Thoracic aorta (tissue), 2 donors: ENCODE measurements at regions not wholly inside any gene's neighbourhood (a gene's known extent, or its start where the extent isn't known, plus 50 kb on each side); places are given as distances from the start of the nearest gene placed in this dataset.

ENCODE experiments used
- ATAC-seq: fragments of 150-250 bp; one replicate; pipeline ENCODE4 v1.8.0; 2017; ENCODE audit warnings: low read depth; ENCODE audit not compliant: insufficient number of reproducible peaks, low FRiP score
- DNase-seq: peaks from one replicate; pipeline ENCODE4 v3.0.0-alpha.2; 2020; ENCODE audit warnings: low spot score
- H3K27ac ChIP-seq, 2 donors: fragments of 200-600 bp; sonication (generic); 1 replicate in 1 of 2; 2 replicates in 1 of 2; pipeline ENCODE4 v1.5.1; 2016; ENCODE audit warnings: mild to moderate bottlenecking in 2 of 2, moderate library complexity in 2 of 2
- H3K27me3 ChIP-seq: fragments of 200-600 bp; sonication (generic); replicated peaks from 2 replicates; pipeline ENCODE4 v1.6.0; 2016; ENCODE audit warnings: mild to moderate bottlenecking; ENCODE audit not compliant: insufficient read depth
- H3K36me3 ChIP-seq: fragments of 200-600 bp; sonication (generic); one replicate; pipeline ENCODE4 v1.5.1; 2016
- H3K4me1 ChIP-seq, 2 donors: fragments of 200-600 bp; sonication (generic); 1 replicate in 1 of 2; 2 replicates in 1 of 2; pipeline versions ENCODE4 v1.5.1 to v1.6.0; 2016; ENCODE audit warnings: low read depth in 2 of 2, mild to moderate bottlenecking in 1 of 2; ENCODE audit not compliant: control insufficient read depth in 1 of 2
- H3K4me3 ChIP-seq: fragments of 200-600 bp; sonication (generic); 2 replicates; pipeline ENCODE4 v1.5.1; 2016; ENCODE audit warnings: mild to moderate bottlenecking
- H3K9me3 ChIP-seq: fragments of 200-600 bp; sonication (generic); 2 replicates; pipeline ENCODE4 v1.5.1; 2016
- TF ChIP-seq, protein P1 (sequence below): fragments of 200-600 bp; sonication (generic); IDR thresholded peaks from one replicate; pipeline ENCODE4 v1.5.1; 2019; ENCODE audit warnings: antibody characterized with exemption

DNA sequence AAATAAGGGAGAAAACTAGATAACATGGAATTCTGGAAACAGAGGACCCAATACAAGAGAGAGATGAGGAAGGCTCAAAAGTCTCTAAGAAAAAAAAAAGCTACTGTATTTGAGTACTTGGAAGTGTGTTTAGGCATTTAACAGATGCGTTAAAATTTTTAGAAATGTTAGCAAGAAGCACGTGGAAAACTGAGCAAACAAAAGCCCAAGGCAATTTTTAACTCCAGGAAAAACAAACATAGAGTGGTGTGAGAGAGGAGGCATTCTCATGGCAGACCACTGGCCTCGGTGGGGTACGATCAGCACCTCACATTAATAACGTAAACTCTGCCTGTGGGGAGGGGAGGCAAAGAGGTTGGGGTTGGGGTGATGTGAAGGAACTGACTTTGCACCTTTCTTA lies 321.4 kb downstream of the GADD45G start:
- peaks cover 2 to 23% of the 10 kb centered on the region in 2 donors for H3K4me1 ChIP-seq
- no peaks in the 10 kb centered on the region for H3K9me3 ChIP-seq
- H3K27me3 ChIP-seq = no peaks in the 10 kb centered on the region
- DNase-seq (no peak), ATAC-seq (no peak)
- no peak overlapping the region for H3K4me3 ChIP-seq
- H3K27ac ChIP-seq = no peak overlapping the region
- TF ChIP-seq, protein P1, sequence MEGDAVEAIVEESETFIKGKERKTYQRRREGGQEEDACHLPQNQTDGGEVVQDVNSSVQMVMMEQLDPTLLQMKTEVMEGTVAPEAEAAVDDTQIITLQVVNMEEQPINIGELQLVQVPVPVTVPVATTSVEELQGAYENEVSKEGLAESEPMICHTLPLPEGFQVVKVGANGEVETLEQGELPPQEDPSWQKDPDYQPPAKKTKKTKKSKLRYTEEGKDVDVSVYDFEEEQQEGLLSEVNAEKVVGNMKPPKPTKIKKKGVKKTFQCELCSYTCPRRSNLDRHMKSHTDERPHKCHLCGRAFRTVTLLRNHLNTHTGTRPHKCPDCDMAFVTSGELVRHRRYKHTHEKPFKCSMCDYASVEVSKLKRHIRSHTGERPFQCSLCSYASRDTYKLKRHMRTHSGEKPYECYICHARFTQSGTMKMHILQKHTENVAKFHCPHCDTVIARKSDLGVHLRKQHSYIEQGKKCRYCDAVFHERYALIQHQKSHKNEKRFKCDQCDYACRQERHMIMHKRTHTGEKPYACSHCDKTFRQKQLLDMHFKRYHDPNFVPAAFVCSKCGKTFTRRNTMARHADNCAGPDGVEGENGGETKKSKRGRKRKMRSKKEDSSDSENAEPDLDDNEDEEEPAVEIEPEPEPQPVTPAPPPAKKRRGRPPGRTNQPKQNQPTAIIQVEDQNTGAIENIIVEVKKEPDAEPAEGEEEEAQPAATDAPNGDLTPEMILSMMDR = no peak
- H3K36me3 ChIP-seq = no peaks in the 10 kb centered on the region

DNA sequence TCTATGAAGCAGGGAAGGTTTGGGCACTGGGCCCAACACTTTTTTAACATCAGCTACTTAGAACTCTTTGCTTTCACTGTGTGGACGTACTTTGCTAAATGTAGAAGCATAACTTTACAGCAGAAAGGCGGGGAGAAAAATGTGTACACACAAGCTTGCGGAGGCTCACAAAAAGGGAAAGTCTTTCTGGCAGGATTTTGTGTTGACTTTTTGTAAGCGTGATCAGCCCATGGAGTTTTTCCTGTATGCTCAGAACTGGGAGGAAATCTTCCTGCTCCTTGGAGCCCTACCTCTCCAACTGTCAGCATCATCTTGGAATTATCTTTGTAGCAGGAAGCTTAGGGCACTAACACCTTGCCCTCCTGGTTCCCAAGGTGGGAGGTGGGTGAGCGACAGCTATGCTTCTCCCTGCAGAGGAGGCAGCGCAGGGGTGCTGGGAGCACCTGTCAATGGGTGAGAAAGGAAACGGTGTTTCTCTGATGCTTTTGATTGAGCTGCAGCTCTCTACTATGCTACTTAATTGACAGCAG lies 321.9 kb downstream of the GADD45G start:
- ATAC-seq (no peak), DNase-seq (no peak)
- H3K4me1 ChIP-seq = peaks cover 2 to 23% of the 10 kb centered on the region in 2 donors
- H3K27me3 ChIP-seq = no peaks in the 10 kb centered on the region
- TF ChIP-seq, protein P1 = no peak
- H3K36me3 ChIP-seq = no peaks in the 10 kb centered on the region
- H3K9me3 ChIP-seq = no peaks in the 10 kb centered on the region
- H3K4me3 ChIP-seq = no peak overlapping the region
- no peak overlapping the region for H3K27ac ChIP-seq

DNA sequence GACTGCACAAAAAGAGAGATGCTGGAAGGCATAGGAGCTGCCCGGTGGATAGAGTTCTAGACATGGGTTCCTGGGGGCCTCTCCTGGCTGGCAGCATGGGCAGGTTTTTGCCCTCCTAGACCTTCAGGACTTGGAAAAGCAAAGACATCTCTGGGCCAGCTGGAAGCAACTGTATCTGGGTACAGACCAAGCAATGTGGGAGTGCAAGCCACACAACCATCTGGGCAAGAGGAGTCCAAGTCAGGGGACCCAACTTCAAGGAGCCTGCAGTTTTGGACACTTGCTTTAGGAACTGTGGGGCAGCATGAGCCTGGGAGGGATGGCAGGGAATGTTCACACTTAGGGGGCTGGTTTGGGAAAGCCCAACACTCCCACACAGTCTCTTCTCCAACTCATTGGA lies 323.3 kb downstream of the GADD45G start:
- DNase-seq (no peak), ATAC-seq (no peak)
- Histone ChIP-seq H3K9me3 (no peaks in the 10 kb centered on the region), H3K4me3 (no peak overlapping the region), H3K36me3 (no peaks in the 10 kb centered on the region), H3K27ac (no peak overlapping the region), H3K4me1 (peaks cover 6 to 30% of the 10 kb centered on the region in 2 donors), H3K27me3 (no peaks in the 10 kb centered on the region)
- TF ChIP-seq, protein P1 = no peak

DNA sequence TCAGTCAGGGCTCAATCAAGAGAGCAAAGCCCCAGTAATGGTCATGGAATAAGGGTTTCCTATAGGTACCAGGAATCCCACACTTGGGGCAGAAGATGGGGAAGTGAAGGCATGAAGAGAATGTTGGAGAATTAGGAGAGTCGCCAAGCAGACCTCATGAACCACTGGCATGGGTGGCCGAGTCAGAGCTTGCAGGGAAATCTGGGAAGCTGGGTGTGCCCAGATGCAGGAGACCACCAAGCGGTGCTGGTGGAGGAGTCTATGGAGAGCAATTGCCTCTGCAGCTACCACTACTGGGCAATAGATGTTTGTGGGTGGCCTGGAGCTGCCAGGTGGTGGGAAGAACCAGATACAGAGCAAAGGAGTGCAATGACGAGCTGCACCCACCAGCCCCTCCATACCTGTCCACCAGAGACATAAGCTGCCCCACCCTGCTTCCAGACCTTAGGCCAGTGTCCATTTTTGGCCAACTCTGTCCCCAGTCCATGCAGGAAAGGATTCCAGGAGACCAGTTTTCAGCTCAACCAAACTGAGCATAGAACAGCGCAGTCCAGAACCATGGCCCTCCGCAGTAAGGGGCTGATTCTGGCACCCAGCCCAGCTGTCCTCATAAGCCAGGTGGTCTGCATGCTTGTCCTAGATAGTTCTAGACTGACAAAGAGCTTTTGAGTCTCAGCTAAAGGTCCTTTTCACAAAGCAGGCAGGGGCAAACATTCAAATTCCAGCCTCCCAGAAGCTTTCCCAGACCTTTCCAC lies 323.9 kb downstream of the GADD45G start:
- no peak for DNase-seq
- TF ChIP-seq, protein P1 = no peak
- ATAC-seq = no peak
- Histone ChIP-seq H3K36me3 (no peaks in the 10 kb centered on the region), H3K27me3 (no peaks in the 10 kb centered on the region), H3K4me3 (no peak overlapping the region), H3K27ac (no peak overlapping the region), H3K9me3 (no peaks in the 10 kb centered on the region), H3K4me1 (peaks cover 8 to 34% of the 10 kb centered on the region in 2 donors)

DNA sequence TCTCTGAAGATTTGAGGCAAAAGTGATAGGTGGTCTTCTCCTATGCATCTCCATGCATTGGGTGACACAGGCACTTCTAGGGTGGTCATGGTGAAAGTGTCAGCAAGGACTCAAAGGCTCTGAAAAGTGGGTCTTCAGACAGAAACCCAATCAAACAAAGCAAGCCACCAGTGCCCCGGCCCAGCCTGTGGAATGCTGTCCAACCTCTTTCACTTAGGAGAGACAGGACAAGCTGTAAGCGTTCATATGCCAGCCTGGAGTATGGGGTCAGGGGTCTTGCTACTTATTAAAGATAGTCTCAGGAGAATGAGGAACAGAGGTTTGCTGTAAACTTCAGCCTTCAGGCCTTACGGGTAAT lies 324.5 kb downstream of the GADD45G start:
- no peak overlapping the region for H3K27ac ChIP-seq
- TF ChIP-seq, protein P1 = no peak
- ATAC-seq (no peak), DNase-seq (no peak)
- H3K4me3 ChIP-seq = no peak overlapping the region
- H3K4me1 ChIP-seq = peaks cover 13 to 40% of the 10 kb centered on the region in 2 donors
- no peaks in the 10 kb centered on the region for H3K9me3 ChIP-seq
- no peaks in the 10 kb centered on the region for H3K36me3 ChIP-seq
- H3K27me3 ChIP-seq = no peaks in the 10 kb centered on the region
